Osteocyte (in vitro differentiated cells): ENCODE measurements at regions not wholly inside any gene's neighbourhood (a gene's known extent, or its start where the extent isn't known, plus 50 kb on each side); places are given as distances from the start of the nearest gene placed in this dataset.

ENCODE experiments used
- DNase-seq: peaks from one replicate; pipeline ENCODE4 v3.0.0; 2021; ENCODE audit warnings: mixed read lengths; ENCODE audit not compliant: unreplicated experiment; ENCODE audit errors: extremely low spot score
- H3K27ac Mint-ChIP-seq: one replicate; pipeline ENCODE4 v1.8.0; 2021; ENCODE audit warnings: mild to moderate bottlenecking, mixed read lengths; ENCODE audit not compliant: unreplicated experiment
- H3K27me3 Mint-ChIP-seq: one replicate; pipeline ENCODE4 v1.8.0; 2021; ENCODE audit warnings: mixed read lengths; ENCODE audit not compliant: unreplicated experiment
- H3K36me3 Mint-ChIP-seq: one replicate; pipeline ENCODE4 v1.8.0; 2021; ENCODE audit warnings: mixed read lengths; ENCODE audit not compliant: unreplicated experiment
- H3K4me1 Mint-ChIP-seq: one replicate; pipeline ENCODE4 v1.8.0; 2021; ENCODE audit warnings: mixed read lengths; ENCODE audit not compliant: unreplicated experiment
- H3K4me3 Mint-ChIP-seq: one replicate; pipeline ENCODE4 v1.8.0; 2021; ENCODE audit warnings: mild to moderate bottlenecking, moderate library complexity, mixed read lengths; ENCODE audit not compliant: unreplicated experiment
- H3K9me3 Mint-ChIP-seq: one replicate; pipeline ENCODE4 v1.8.0; 2021; ENCODE audit warnings: mixed read lengths; ENCODE audit not compliant: unreplicated experiment
- CTCF ChIP-seq: fragments of 200-600 bp; sonication (generic); IDR thresholded peaks from 2 replicates; pipeline ENCODE4 v1.5.0; 2021; ENCODE audit warnings: antibody characterized with exemption, mild to moderate bottlenecking, moderate library complexity

- DNase-seq: no peak
- Mint-ChIP-seq H3K27ac (no peak overlapping the region), H3K36me3 (no peaks in the 10 kb centered on the region), H3K4me1 (no peaks in the 10 kb centered on the region), H3K4me3 (no peak overlapping the region), H3K27me3 (no peaks in the 10 kb centered on the region), H3K9me3 (peaks cover 37% of the 10 kb centered on the region)
- TF ChIP-seq CTCF: no peak
Measured at GRCh38 chr10:128465697-128466096, 339.5 kb upstream of the MKI67 start.

GRCh38 chr10:128466831-128467371 lies 340.7 kb upstream of the MKI67 start:
- no peak for DNase-seq
- no peak for TF ChIP-seq CTCF
- peaks cover 32% of the 10 kb centered on the region for H3K9me3 Mint-ChIP-seq

GRCh38 chr10:128468462-128468861 lies 342.2 kb upstream of the MKI67 start:
- no peak for TF ChIP-seq CTCF
- no peaks in the 10 kb centered on the region for H3K36me3 Mint-ChIP-seq
- no peak overlapping the region for H3K27ac Mint-ChIP-seq
- H3K9me3 Mint-ChIP-seq: peaks cover 32% of the 10 kb centered on the region
- no peak overlapping the region for H3K4me3 Mint-ChIP-seq
- H3K27me3 Mint-ChIP-seq: no peaks in the 10 kb centered on the region
- DNase-seq: no peak
- no peaks in the 10 kb centered on the region for H3K4me1 Mint-ChIP-seq

More at GRCh38 chr10:128466831-128467371, 340.7 kb upstream of the MKI67 start:
- H3K27me3 Mint-ChIP-seq: no peaks in the 10 kb centered on the region
- H3K27ac Mint-ChIP-seq: no peak overlapping the region
- no peaks in the 10 kb centered on the region for H3K36me3 Mint-ChIP-seq
- no peak overlapping the region for H3K4me3 Mint-ChIP-seq
- H3K4me1 Mint-ChIP-seq: no peaks in the 10 kb centered on the region

- Mint-ChIP-seq H3K36me3 (no peaks in the 10 kb centered on the region), H3K4me1 (no peaks in the 10 kb centered on the region), H3K27ac (no peak overlapping the region), H3K27me3 (no peaks in the 10 kb centered on the region), H3K4me3 (no peak overlapping the region), H3K9me3 (peaks cover 35% of the 10 kb centered on the region)
- no peak for TF ChIP-seq CTCF
- no peak for DNase-seq
Measured at GRCh38 chr10:128469515-128469914, 343.3 kb upstream of the MKI67 start.

- no peak for DNase-seq
- Mint-ChIP-seq H3K27me3 (no peaks in the 10 kb centered on the region), H3K9me3 (peaks cover 31% of the 10 kb centered on the region), H3K4me1 (no peaks in the 10 kb centered on the region), H3K36me3 (no peaks in the 10 kb centered on the region), H3K4me3 (no peak overlapping the region), H3K27ac (no peak overlapping the region)
- TF ChIP-seq CTCF: no peak
Measured at GRCh38 chr10:128470321-128470965, 344.2 kb upstream of the MKI67 start.
